Esophagus muscularis mucosa (tissue), 4 donors: ENCODE measurements at regions not wholly inside any gene's neighbourhood (a gene's known extent, or its start where the extent isn't known, plus 50 kb on each side); places are given as distances from the start of the nearest gene placed in this dataset.

Source experiments
- CTCF ChIP-seq, 3 experiments: fragments of 200-600 bp in 2 of 3; fragments of 450-650 bp in 1 of 3; sonication (generic) in 2 of 3; IDR thresholded peaks; one replicate each; pipeline ENCODE4 v1.5.1; 2017 to 2019; ENCODE audit warnings: antibody characterized with exemption in 3 of 3, mild to moderate bottlenecking in 2 of 3, moderate library complexity in 1 of 3
- EP300 ChIP-seq: sonication (generic); formaldehyde crosslinking; IDR thresholded peaks from one replicate; pipeline ENCODE4 v1.6.1; 2017; ENCODE audit warnings: antibody characterized with exemption
- POLR2A ChIP-seq: fragments of 450-650 bp; IDR thresholded peaks from one replicate; pipeline ENCODE4 v1.6.1; 2017; ENCODE audit warnings: antibody characterized with exemption, moderate library complexity, mild to moderate bottlenecking, low read depth

GRCh38 chr10:78596556-78596955, 472.2 kb upstream of the ZMIZ1 start:
- no peak for TF ChIP-seq CTCF (IDR thresholded peaks at IDR 0.05)
- no peak for TF ChIP-seq EP300
- no peak for TF ChIP-seq POLR2A
